Sigmoid colon (tissue), 4 donors: ENCODE measurements at regions not wholly inside any gene's neighbourhood (a gene's known extent, or its start where the extent isn't known, plus 50 kb on each side); places are given as distances from the start of the nearest gene placed in this dataset.
"Not testable (repeated sequence)": the region's sequence is repeated elsewhere in the genome, so short reads cannot be mapped to it uniquely, and the experiment has no call there.

Source experiments
- POLR2A ChIP-seq, 2 donors: fragments of 450-650 bp; IDR thresholded peaks; one replicate each; pipeline ENCODE4 v1.6.1; 2016; ENCODE audit warnings: antibody characterized with exemption in 2 of 2, mild to moderate bottlenecking in 2 of 2, moderate library complexity in 2 of 2
- POLR2AphosphoS5 ChIP-seq, 4 donors: sonication (generic); formaldehyde crosslinking; IDR thresholded peaks; one replicate each; pipeline ENCODE4 v1.6.1; 2017; ENCODE audit warnings: antibody characterized with exemption in 4 of 4
- TF ChIP-seq, protein P1 (sequence below), 4 experiments: fragments of 450-650 bp in 3 of 4; fragments of 200-600 bp in 1 of 4; IDR thresholded peaks; one replicate each; pipeline ENCODE4 v1.5.1; 2016 to 2019; ENCODE audit warnings: antibody characterized with exemption in 4 of 4, mild to moderate bottlenecking in 3 of 4, moderate library complexity in 2 of 4

DNA sequence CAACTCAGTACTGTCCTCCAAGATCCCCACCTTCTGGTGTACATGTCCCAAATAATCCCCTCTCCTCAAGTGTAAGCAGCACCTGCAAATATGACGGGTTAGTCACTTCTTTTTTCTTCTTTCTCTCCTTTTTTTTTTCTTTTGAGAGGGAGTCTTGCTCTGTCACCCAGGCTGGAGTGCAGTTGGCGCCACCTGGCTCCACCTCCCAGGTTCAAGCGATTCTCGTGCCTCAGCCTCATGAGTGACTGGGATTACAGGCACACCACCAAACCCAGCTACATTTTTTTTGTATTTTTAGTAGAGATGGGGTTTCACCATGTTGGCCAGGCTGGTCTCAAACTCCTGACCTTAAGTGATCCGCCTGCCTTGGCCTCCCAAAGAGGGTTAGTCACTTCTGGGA is 123.8 kb upstream of the PALS2 start:
- TF ChIP-seq, protein P1, sequence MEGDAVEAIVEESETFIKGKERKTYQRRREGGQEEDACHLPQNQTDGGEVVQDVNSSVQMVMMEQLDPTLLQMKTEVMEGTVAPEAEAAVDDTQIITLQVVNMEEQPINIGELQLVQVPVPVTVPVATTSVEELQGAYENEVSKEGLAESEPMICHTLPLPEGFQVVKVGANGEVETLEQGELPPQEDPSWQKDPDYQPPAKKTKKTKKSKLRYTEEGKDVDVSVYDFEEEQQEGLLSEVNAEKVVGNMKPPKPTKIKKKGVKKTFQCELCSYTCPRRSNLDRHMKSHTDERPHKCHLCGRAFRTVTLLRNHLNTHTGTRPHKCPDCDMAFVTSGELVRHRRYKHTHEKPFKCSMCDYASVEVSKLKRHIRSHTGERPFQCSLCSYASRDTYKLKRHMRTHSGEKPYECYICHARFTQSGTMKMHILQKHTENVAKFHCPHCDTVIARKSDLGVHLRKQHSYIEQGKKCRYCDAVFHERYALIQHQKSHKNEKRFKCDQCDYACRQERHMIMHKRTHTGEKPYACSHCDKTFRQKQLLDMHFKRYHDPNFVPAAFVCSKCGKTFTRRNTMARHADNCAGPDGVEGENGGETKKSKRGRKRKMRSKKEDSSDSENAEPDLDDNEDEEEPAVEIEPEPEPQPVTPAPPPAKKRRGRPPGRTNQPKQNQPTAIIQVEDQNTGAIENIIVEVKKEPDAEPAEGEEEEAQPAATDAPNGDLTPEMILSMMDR (IDR thresholded peaks at IDR 0.05) = not testable (repeated sequence)
- not testable (repeated sequence) for TF ChIP-seq POLR2A, POLR2AphosphoS5 (IDR thresholded peaks at IDR 0.05)
